CD14-positive monocyte (primary cell): ENCODE measurements at regions not wholly inside any gene's neighbourhood (a gene's known extent, or its start where the extent isn't known, plus 50 kb on each side); places are given as distances from the start of the nearest gene placed in this dataset.

ENCODE experiments used
- DNase-seq, 3 donors: peaks; one replicate each; pipeline ENCODE4 v3.0.0-alpha.2; 2011 to 2022
- H2AFZ ChIP-seq: 2 replicates; pipeline ENCODE4 v1.6.0; 2012; ENCODE audit warnings: mild to moderate bottlenecking, low read depth, low read length, inconsistent platforms; ENCODE audit not compliant: insufficient read depth, poor library complexity, severe bottlenecking
- H3K27ac ChIP-seq, 2 donors: 1 replicate in 1 of 2; 2 replicates in 1 of 2; pipeline ENCODE4 v1.5.1; 2012 to 2013; ENCODE audit warnings: low read length in 2 of 2, control low read depth in 1 of 2, inconsistent platforms in 1 of 2, low read depth in 1 of 2, mild to moderate bottlenecking in 1 of 2
- H3K27me3 ChIP-seq, 2 donors: one replicate each; pipeline versions ENCODE4 v1.6.0 to v1.6.1; 2011 to 2013; ENCODE audit warnings: low read length in 2 of 2; ENCODE audit not compliant: control insufficient read depth in 2 of 2, insufficient read depth in 2 of 2
- H3K36me3 ChIP-seq, 2 donors: replicated peaks in 1 of 2; 1 replicate in 1 of 2; 2 replicates in 1 of 2; pipeline versions ENCODE4 v1.5.1 to v1.6.1; 2012 to 2013; ENCODE audit warnings: low read length in 2 of 2, control low read depth in 1 of 2, inconsistent platforms in 1 of 2, mild to moderate bottlenecking in 1 of 2; ENCODE audit not compliant: insufficient read depth in 2 of 2, control insufficient read depth in 1 of 2
- H3K4me1 ChIP-seq, 2 donors: 1 replicate in 1 of 2; 2 replicates in 1 of 2; pipeline versions ENCODE4 v1.5.1 to v1.6.1; 2012 to 2013; ENCODE audit warnings: low read length in 2 of 2, control low read depth in 1 of 2, inconsistent platforms in 1 of 2, mild to moderate bottlenecking in 1 of 2, moderate library complexity in 1 of 2; ENCODE audit not compliant: insufficient read depth in 2 of 2, control insufficient read depth in 1 of 2
- H3K4me2 ChIP-seq: replicated peaks from 2 replicates; pipeline ENCODE3; 2012; ENCODE audit warnings: low read length, moderate library complexity, mild to moderate bottlenecking; ENCODE audit not compliant: poor library complexity, severe bottlenecking; ENCODE audit errors: extremely low read depth
- H3K4me3 ChIP-seq, 3 experiments: fragments of 200-600 bp in 1 of 3; sonication (generic) in 1 of 3; replicated peaks in 1 of 3; 1 replicate in 2 of 3; 2 replicates in 1 of 3; pipeline ENCODE4 v1.5.1; 2011 to 2013; ENCODE audit warnings: low read length in 3 of 3, mild to moderate bottlenecking in 3 of 3, control low read depth in 2 of 3, low read depth in 2 of 3, inconsistent platforms in 1 of 3, moderate library complexity in 1 of 3
- H3K79me2 ChIP-seq: 2 replicates; pipeline ENCODE4 v1.6.0; 2012; ENCODE audit warnings: mild to moderate bottlenecking, control low read depth, inconsistent platforms, low read length, moderate library complexity; ENCODE audit not compliant: insufficient read depth
- H3K9ac ChIP-seq: 2 replicates; pipeline ENCODE4 v1.6.0; 2017; ENCODE audit warnings: low read length, mild to moderate bottlenecking; ENCODE audit not compliant: insufficient read depth, poor library complexity, severe bottlenecking
- H3K9me3 ChIP-seq, 2 donors: replicated peaks in 1 of 2; 1 replicate in 1 of 2; 2 replicates in 1 of 2; pipeline versions ENCODE4 v1.5.1 to v1.6.1; 2012 to 2013; ENCODE audit warnings: low read length in 2 of 2, control low read depth in 1 of 2; ENCODE audit not compliant: control insufficient read depth in 1 of 2, insufficient read depth in 1 of 2
- H4K20me1 ChIP-seq: 2 replicates; pipeline ENCODE4 v1.6.0; 2012; ENCODE audit warnings: mild to moderate bottlenecking, low read length, control low read depth, moderate library complexity; ENCODE audit not compliant: insufficient read depth
- H3K27ac Mint-ChIP-seq, 7 donors: one replicate each; pipeline ENCODE4 v1.8.0; 2020; ENCODE audit warnings: mild to moderate bottlenecking in 7 of 7, mixed read lengths in 7 of 7, moderate library complexity in 6 of 7, inconsistent platforms in 2 of 7
- H3K27me3 Mint-ChIP-seq, 3 donors: one replicate each; pipeline ENCODE4 v1.8.0; 2021 to 2022; ENCODE audit warnings: low read depth in 3 of 3, mild to moderate bottlenecking in 3 of 3, mixed read lengths in 3 of 3, moderate library complexity in 3 of 3, inconsistent platforms in 1 of 3
- H3K36me3 Mint-ChIP-seq, 2 donors: one replicate each; pipeline ENCODE4 v1.8.0; 2020; ENCODE audit warnings: mixed read lengths in 2 of 2, inconsistent platforms in 1 of 2, mild to moderate bottlenecking in 1 of 2
- H3K4me1 Mint-ChIP-seq: one replicate; pipeline ENCODE4 v1.8.0; 2020; ENCODE audit warnings: mild to moderate bottlenecking, mixed read lengths
- H3K4me3 Mint-ChIP-seq, 2 donors: one replicate each; pipeline ENCODE4 v1.8.0; 2020; ENCODE audit warnings: mild to moderate bottlenecking in 2 of 2, mixed read lengths in 2 of 2, moderate library complexity in 1 of 2
- H3K9me3 Mint-ChIP-seq, 7 donors: one replicate each; pipeline ENCODE4 v1.8.0; 2020 to 2022; ENCODE audit warnings: mixed read lengths in 7 of 7, mild to moderate bottlenecking in 6 of 7, moderate library complexity in 6 of 7, inconsistent platforms in 2 of 7
- CTCF ChIP-seq: fragments of 200-600 bp; IDR thresholded peaks from one replicate; pipeline ENCODE4 v1.8.0; 2022; ENCODE audit warnings: antibody characterized with exemption, mild to moderate bottlenecking
- whole genome bisulfite sequencing: methylation state at CpG from one replicate; pipeline ENCODE4 v1.1.5; 2013; ENCODE audit warnings: missing lambda C conversion rate; ENCODE audit not compliant: insufficient coverage; 5-methylcytosine and 5-hydroxymethylcytosine counted together
- intact Hi-C, 2 donors: fragments of 100-400 bp; cut with micrococcal nuclease; formaldehyde crosslinking; loops; one replicate each; pipeline versions ENCODE4 v1.15.0 to v1.15.1; 2023

GRCh38 chr6:14191761-14192160 lies 74.2 kb downstream of the CD83 start:
- intact Hi-C loops, result no loop called here
- H3K9me3 Mint-ChIP-seq, result peaks cover 0 to 5% (median 0%) of the 10 kb centered on the region in 7 donors
- Histone ChIP-seq H3K9me3 (no peaks in the 10 kb centered on the region), H3K27me3 (no peaks in the 10 kb centered on the region), H3K27ac (no peak overlapping the region), H4K20me1 (no peaks in the 10 kb centered on the region), H3K9ac (no peak overlapping the region), H3K4me2 (no peak overlapping the region), H3K36me3 (no peaks in the 10 kb centered on the region), H2AFZ (no peak overlapping the region), H3K4me1 (no peaks in the 10 kb centered on the region), H3K4me3 (no peak overlapping the region), H3K79me2 (no peaks in the 10 kb centered on the region)
- H3K27ac Mint-ChIP-seq, result no peak overlapping the region
- H3K36me3 Mint-ChIP-seq, result no peaks in the 10 kb centered on the region
- WGBS, result 80% methylated on average over 1 of the region's 3 CpGs
- DNase-seq, result no peak
- peaks cover 0 to 2% (median 0%) of the 10 kb centered on the region in 3 donors for H3K27me3 Mint-ChIP-seq
- H3K4me3 Mint-ChIP-seq, result no peak overlapping the region
- no peaks in the 10 kb centered on the region for H3K4me1 Mint-ChIP-seq
- TF ChIP-seq CTCF, result no peak

GRCh38 chr6:14192216-14192788 lies 74.7 kb downstream of the CD83 start:
- peaks cover 0 to 2% (median 0%) of the 10 kb centered on the region in 7 donors for H3K9me3 Mint-ChIP-seq
- no peak for DNase-seq
- H4K20me1 ChIP-seq, result no peaks in the 10 kb centered on the region
- peak; percentile 9 for TF ChIP-seq CTCF
- H3K27ac Mint-ChIP-seq, result no peak overlapping the region
- H3K36me3 Mint-ChIP-seq, result no peaks in the 10 kb centered on the region
- H3K4me1 ChIP-seq, result no peaks in the 10 kb centered on the region
- H3K4me3 ChIP-seq, result no peak overlapping the region
- no peaks in the 10 kb centered on the region for H3K9me3 ChIP-seq
- H3K27me3 Mint-ChIP-seq, result peaks cover 0 to 2% (median 0%) of the 10 kb centered on the region in 3 donors
- H3K27me3 ChIP-seq, result no peaks in the 10 kb centered on the region
- no peaks in the 10 kb centered on the region for H3K36me3 ChIP-seq
- no peak overlapping the region for H3K9ac ChIP-seq
- H3K4me2 ChIP-seq, result no peak overlapping the region
- no peak overlapping the region for H2AFZ ChIP-seq
- WGBS, result no CpG with 5 or more reads among the region's 3 CpGs
- intact Hi-C loops, result no loop called here
- no peak overlapping the region for H3K27ac ChIP-seq
- H3K79me2 ChIP-seq, result no peaks in the 10 kb centered on the region
- no peak overlapping the region for H3K4me3 Mint-ChIP-seq
- H3K4me1 Mint-ChIP-seq, result no peaks in the 10 kb centered on the region
